Fibroblast of lung (primary cell): ENCODE measurements at regions not wholly inside any gene's neighbourhood (a gene's known extent, or its start where the extent isn't known, plus 50 kb on each side); places are given as distances from the start of the nearest gene placed in this dataset.

Experiments used
- DNase-seq, 2 donors: peaks; one replicate each; pipeline versions ENCODE4 v3.0.0 to v3.0.0-alpha.2; 2010; ENCODE audit warnings: low read depth in 2 of 2
- H2AFZ ChIP-seq: 2 replicates; pipeline ENCODE4 v1.5.1; 2012; ENCODE audit warnings: low read length, control low read depth, inconsistent platforms
- H3K27ac ChIP-seq: 2 replicates; pipeline ENCODE4 v1.5.1; 2011; ENCODE audit warnings: low read length, control low read depth; ENCODE audit not compliant: insufficient read depth
- H3K27me3 ChIP-seq: 2 replicates; pipeline ENCODE4 v1.5.1; 2011; ENCODE audit warnings: mild to moderate bottlenecking, low read length; ENCODE audit not compliant: control insufficient read depth, insufficient read depth
- H3K36me3 ChIP-seq: 2 replicates; pipeline ENCODE4 v1.5.1; 2011; ENCODE audit warnings: low read length; ENCODE audit not compliant: control insufficient read depth, insufficient read depth
- H3K4me1 ChIP-seq: 2 replicates; pipeline ENCODE4 v1.5.1; 2011; ENCODE audit warnings: low read length; ENCODE audit not compliant: control insufficient read depth, insufficient read depth; ENCODE audit errors: extremely low read depth
- H3K4me2 ChIP-seq: 2 replicates; pipeline ENCODE4 v1.5.1; 2011; ENCODE audit warnings: low read length, control low read depth; ENCODE audit not compliant: insufficient read depth; ENCODE audit errors: extremely low read depth
- H3K4me3 ChIP-seq, 4 experiments: fragments of 200-600 bp in 1 of 4; sonication (generic) in 1 of 4; replicated peaks in 1 of 4; 2 replicates each; pipeline ENCODE4 v1.5.1; 2011 to 2016; ENCODE audit warnings: low read length in 4 of 4, low read depth in 3 of 4, mild to moderate bottlenecking in 3 of 4, control low read depth in 2 of 4, inconsistent platforms in 1 of 4, mixed read lengths in 1 of 4; ENCODE audit not compliant: insufficient read depth in 1 of 4; ENCODE audit errors: control extremely low read depth in 1 of 4
- H3K79me2 ChIP-seq: 2 replicates; pipeline ENCODE4 v1.5.1; 2012; ENCODE audit warnings: mild to moderate bottlenecking, low read length, inconsistent platforms; ENCODE audit not compliant: control insufficient read depth, insufficient read depth
- H3K9ac ChIP-seq: 2 replicates; pipeline ENCODE4 v1.5.1; 2011; ENCODE audit warnings: mild to moderate bottlenecking, low read length, control low read depth; ENCODE audit not compliant: insufficient read depth
- H3K9me3 ChIP-seq: 2 replicates; pipeline ENCODE4 v1.5.1; 2012; ENCODE audit warnings: low read depth, low read length; ENCODE audit not compliant: control insufficient read depth, insufficient read depth
- H4K20me1 ChIP-seq: 2 replicates; pipeline ENCODE4 v1.5.1; 2011; ENCODE audit warnings: low read length; ENCODE audit not compliant: control insufficient read depth, insufficient read depth; ENCODE audit errors: extremely low read depth
- EZH2 ChIP-seq: IDR thresholded peaks from 2 replicates; pipeline ENCODE4 v1.5.1; 2012; ENCODE audit warnings: low read length, control low read depth, mild to moderate bottlenecking; ENCODE audit errors: missing control alignments
- TF ChIP-seq, protein P1 (sequence below), 2 donors: IDR thresholded peaks in 1 of 2; conservative IDR thresholded peaks in 1 of 2; 1 replicate in 1 of 2; 2 replicates in 1 of 2; pipeline ENCODE4 v1.5.1; 2011 to 2012; ENCODE audit warnings: low read length in 2 of 2, control low read depth in 1 of 2, inconsistent platforms in 1 of 2, low read depth in 1 of 2, mild to moderate bottlenecking in 1 of 2

DNA sequence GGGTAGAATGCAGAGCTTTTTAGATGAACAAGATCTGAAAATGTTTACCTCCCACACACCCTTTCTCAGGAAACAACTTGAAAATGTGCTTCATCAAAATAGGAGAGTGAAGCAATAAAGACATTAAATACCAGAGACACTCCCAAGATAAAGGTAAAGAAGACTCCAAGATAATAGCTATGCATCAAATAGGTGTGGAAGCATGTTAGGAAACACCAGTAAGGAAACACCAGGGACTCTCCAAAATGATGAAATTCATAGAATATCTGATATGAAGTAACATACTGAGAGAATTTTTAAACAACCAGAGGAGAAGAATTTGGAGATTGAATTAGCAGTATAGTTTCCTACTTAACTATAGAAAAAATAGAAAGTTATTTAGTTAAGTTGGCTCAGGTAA, 57.0 kb downstream of the OR10A6 start:
- Histone ChIP-seq H3K4me1 (no peaks in the 10 kb centered on the region), H3K36me3 (no peaks in the 10 kb centered on the region), H3K27me3 (no peaks in the 10 kb centered on the region), H3K27ac (no peak overlapping the region), H3K9me3 (no peaks in the 10 kb centered on the region), H3K4me2 (no peak overlapping the region), H3K9ac (no peak overlapping the region), H2AFZ (no peak overlapping the region), H3K79me2 (no peaks in the 10 kb centered on the region), H3K4me3 (no peak overlapping the region), H4K20me1 (no peaks in the 10 kb centered on the region)
- no peak for DNase-seq
- TF ChIP-seq, protein P1, sequence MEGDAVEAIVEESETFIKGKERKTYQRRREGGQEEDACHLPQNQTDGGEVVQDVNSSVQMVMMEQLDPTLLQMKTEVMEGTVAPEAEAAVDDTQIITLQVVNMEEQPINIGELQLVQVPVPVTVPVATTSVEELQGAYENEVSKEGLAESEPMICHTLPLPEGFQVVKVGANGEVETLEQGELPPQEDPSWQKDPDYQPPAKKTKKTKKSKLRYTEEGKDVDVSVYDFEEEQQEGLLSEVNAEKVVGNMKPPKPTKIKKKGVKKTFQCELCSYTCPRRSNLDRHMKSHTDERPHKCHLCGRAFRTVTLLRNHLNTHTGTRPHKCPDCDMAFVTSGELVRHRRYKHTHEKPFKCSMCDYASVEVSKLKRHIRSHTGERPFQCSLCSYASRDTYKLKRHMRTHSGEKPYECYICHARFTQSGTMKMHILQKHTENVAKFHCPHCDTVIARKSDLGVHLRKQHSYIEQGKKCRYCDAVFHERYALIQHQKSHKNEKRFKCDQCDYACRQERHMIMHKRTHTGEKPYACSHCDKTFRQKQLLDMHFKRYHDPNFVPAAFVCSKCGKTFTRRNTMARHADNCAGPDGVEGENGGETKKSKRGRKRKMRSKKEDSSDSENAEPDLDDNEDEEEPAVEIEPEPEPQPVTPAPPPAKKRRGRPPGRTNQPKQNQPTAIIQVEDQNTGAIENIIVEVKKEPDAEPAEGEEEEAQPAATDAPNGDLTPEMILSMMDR (conservative IDR thresholded peaks at IDR 0.05 in 1 of 2, IDR thresholded peaks at IDR 0.05 in 1 of 2; ENCODE audit: low read depth in 1 of 2, low read length in 2 of 2): no peak
- TF ChIP-seq EZH2: no peak

DNA sequence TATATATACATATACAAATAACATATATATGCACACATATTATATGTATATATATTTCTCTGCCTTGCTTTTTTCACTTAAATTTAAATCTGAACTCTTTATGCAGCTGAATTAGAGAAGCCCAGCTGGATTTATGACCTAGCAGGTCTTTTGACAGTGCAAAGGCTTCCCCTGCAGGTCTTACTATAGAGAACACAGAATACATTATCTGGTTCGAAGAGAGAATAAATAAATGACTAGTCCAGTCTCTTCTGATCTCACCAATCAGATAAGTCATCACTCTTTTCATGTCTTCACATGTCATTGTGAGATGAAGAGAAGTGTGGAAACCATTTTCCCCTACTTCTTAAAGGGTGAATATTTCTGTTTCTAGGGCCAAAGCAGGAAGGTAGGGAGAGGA, 58.2 kb downstream of the OR10A6 start:
- no peak overlapping the region for H3K27ac ChIP-seq
- H3K9ac ChIP-seq: no peak overlapping the region
- no peak overlapping the region for H2AFZ ChIP-seq
- H3K79me2 ChIP-seq: no peaks in the 10 kb centered on the region
- no peaks in the 10 kb centered on the region for H4K20me1 ChIP-seq
- H3K4me1 ChIP-seq: no peaks in the 10 kb centered on the region
- H3K4me2 ChIP-seq: no peak overlapping the region
- TF ChIP-seq, protein P1 (conservative IDR thresholded peaks at IDR 0.05 in 1 of 2, IDR thresholded peaks at IDR 0.05 in 1 of 2; ENCODE audit: low read depth in 1 of 2, low read length in 2 of 2): no peak
- no peak for TF ChIP-seq EZH2
- H3K4me3 ChIP-seq: no peak overlapping the region
- DNase-seq: no peak
- no peaks in the 10 kb centered on the region for H3K9me3 ChIP-seq
- H3K27me3 ChIP-seq: no peaks in the 10 kb centered on the region
- H3K36me3 ChIP-seq: no peaks in the 10 kb centered on the region

DNA sequence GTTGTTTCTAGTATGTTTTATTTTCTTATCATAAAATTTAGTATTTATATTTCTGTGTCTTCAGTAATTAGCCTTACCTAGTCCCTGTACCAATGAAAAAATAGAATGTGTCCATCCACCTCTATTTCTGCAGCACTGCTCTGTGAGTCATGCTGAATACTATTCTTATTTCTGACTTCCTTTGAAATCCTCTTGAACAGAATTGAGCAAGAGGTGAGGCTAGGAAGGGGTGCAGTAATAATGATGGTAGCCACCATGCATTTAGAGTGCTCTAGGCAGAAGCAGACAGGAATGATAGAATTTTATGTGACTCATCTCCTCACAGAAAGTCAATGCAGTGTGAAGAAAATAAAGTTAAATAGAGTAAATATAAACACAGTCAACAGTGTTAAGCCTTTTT, 60.0 kb downstream of the OR10A6 start:
- H3K9ac ChIP-seq: no peak overlapping the region
- no peak for TF ChIP-seq EZH2
- H3K27me3 ChIP-seq: no peaks in the 10 kb centered on the region
- no peak overlapping the region for H3K27ac ChIP-seq
- no peak overlapping the region for H3K4me2 ChIP-seq
- no peaks in the 10 kb centered on the region for H3K4me1 ChIP-seq
- H4K20me1 ChIP-seq: no peaks in the 10 kb centered on the region
- H2AFZ ChIP-seq: no peak overlapping the region
- H3K9me3 ChIP-seq: no peaks in the 10 kb centered on the region
- no peak overlapping the region for H3K4me3 ChIP-seq
- H3K36me3 ChIP-seq: no peaks in the 10 kb centered on the region
- peak in 1 of 2 donors; percentile 17 for DNase-seq
- H3K79me2 ChIP-seq: no peaks in the 10 kb centered on the region
